Uterus (tissue), 2 donors: ENCODE measurements at regions not wholly inside any gene's neighbourhood (a gene's known extent, or its start where the extent isn't known, plus 50 kb on each side); places are given as distances from the start of the nearest gene placed in this dataset.

ENCODE experiments used
- CTCF ChIP-seq, 4 experiments: fragments of 200-600 bp in 2 of 4; fragments of 450-650 bp in 2 of 4; sonication (generic) in 2 of 4; IDR thresholded peaks; one replicate each; pipeline ENCODE4 v1.5.1; 2016 to 2019; ENCODE audit warnings: antibody characterized with exemption in 4 of 4, mild to moderate bottlenecking in 2 of 4, moderate library complexity in 1 of 4
- POLR2A ChIP-seq, 2 donors: fragments of 450-650 bp; IDR thresholded peaks; one replicate each; pipeline ENCODE4 v1.6.1; 2016; ENCODE audit warnings: antibody characterized with exemption in 2 of 2, mild to moderate bottlenecking in 1 of 2, moderate library complexity in 1 of 2

GRCh38 chr18:75779910-75780309 lies 352.4 kb upstream of the SMIM21 start:
- no peak for TF ChIP-seq POLR2A (IDR thresholded peaks at IDR 0.05)
- no peak for TF ChIP-seq CTCF (IDR thresholded peaks at IDR 0.05)
